GM13977 (cell line): ENCODE measurements at regions not wholly inside any gene's neighbourhood (a gene's known extent, or its start where the extent isn't known, plus 50 kb on each side); places are given as distances from the start of the nearest gene placed in this dataset.

Experiments
- DNase-seq: peaks from one replicate; pipeline ENCODE4 v3.0.0; 2012; ENCODE audit warnings: low spot score
- in situ Hi-C: fragments of 300-500 bp; cut with MboI; formaldehyde crosslinking; loops from one replicate; pipeline ENCODE4 v1.12.0; 2022; ENCODE audit warnings: low sequenced_read_pairs, low pct_unique_long_range_greater_than_20kb, mixed read lengths, inconsistent platforms; ENCODE audit not compliant: unreplicated experiment
- TF ChIP-seq, protein P1 (sequence below): IDR thresholded peaks from 2 replicates; pipeline ENCODE4 v1.5.1; 2012; ENCODE audit warnings: mild to moderate bottlenecking, control low read depth; ENCODE audit not compliant: insufficient read depth; ENCODE audit errors: extremely low read depth, missing control alignments

DNA sequence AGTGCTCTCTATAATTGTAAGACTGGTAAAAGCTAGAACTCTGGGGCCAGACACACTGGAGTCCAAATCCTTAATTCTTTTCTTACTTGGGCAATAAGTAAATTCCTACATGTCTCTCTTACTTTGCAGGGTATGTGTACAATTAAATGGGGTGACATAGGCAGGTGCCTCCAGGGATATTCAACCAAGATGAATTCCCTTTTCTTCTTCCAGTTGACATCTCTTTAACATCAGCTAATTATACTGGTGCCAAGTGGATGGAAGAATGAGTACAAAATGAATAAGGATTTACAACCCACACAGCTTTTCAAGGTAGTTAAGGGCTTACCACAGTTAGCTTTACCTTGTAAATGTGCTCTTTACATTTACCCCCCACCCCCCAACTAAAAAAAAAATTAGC lies 295.5 kb upstream of the GADL1 start:
- no peak for DNase-seq
- TF ChIP-seq, protein P1, sequence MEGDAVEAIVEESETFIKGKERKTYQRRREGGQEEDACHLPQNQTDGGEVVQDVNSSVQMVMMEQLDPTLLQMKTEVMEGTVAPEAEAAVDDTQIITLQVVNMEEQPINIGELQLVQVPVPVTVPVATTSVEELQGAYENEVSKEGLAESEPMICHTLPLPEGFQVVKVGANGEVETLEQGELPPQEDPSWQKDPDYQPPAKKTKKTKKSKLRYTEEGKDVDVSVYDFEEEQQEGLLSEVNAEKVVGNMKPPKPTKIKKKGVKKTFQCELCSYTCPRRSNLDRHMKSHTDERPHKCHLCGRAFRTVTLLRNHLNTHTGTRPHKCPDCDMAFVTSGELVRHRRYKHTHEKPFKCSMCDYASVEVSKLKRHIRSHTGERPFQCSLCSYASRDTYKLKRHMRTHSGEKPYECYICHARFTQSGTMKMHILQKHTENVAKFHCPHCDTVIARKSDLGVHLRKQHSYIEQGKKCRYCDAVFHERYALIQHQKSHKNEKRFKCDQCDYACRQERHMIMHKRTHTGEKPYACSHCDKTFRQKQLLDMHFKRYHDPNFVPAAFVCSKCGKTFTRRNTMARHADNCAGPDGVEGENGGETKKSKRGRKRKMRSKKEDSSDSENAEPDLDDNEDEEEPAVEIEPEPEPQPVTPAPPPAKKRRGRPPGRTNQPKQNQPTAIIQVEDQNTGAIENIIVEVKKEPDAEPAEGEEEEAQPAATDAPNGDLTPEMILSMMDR = no peak
- in situ Hi-C loops = no loop called here

DNA sequence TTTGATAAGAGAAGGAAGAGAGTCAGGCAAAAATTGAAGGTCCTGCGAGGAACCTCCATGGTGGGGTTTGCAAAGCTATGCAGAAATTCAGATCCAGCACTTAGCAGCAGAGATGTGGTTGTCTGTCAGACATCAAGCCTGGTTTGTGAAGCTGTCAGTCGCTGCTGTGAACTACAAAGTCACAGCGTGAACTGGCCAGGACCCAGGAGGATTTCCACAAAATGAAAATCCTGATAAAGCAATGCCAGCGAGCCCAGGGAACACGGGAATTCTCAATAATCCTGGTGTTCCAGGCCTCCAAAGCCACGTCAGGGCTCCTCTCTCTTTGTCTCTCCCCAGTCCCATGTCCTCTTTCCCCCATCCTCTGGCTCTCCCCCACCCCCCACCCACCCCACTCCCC lies 296.9 kb upstream of the GADL1 start:
- TF ChIP-seq, protein P1 = no peak
- in situ Hi-C loops = no loop called here
- no peak for DNase-seq

DNA sequence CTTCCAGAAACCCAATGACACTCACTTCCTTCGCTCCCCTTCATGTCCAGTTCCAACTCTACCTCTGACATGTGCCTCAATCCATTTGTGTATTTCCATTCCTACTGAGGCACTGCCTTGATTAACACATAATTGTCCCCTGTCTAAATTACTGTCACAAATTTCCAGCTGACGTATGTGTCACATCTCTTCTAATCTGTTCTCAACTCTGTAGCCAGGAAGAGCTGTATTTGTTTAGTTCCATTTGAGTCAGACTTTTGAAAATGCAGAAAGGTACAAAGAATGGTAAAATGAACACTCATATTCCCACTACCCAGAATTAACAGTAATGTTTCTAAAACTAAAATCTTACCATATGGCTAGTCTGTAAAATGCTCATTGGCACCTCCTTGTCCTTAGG lies 299.0 kb upstream of the GADL1 start:
- TF ChIP-seq, protein P1 = no peak
- DNase-seq = no peak
- in situ Hi-C loops = no loop called here

DNA sequence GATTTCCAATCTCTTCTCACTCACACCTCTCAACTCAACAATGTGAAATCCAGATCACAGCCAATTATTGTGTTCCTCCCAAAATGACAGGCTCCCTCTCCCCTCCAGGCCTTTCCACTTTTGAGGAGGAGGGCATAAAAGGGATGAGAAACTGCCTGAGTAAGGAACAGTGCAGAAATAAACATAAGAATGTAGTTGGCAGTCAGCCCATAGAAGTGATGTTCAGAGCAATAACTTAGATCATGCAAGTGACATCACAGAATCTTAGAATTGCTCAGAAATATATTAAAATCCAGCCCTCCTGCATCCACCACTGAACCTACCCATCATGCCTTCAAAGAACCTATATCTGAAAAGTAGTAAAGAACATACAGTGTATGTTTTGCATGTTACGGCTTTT lies 299.4 kb upstream of the GADL1 start:
- in situ Hi-C loops = no loop called here
- TF ChIP-seq, protein P1 = no peak

DNA sequence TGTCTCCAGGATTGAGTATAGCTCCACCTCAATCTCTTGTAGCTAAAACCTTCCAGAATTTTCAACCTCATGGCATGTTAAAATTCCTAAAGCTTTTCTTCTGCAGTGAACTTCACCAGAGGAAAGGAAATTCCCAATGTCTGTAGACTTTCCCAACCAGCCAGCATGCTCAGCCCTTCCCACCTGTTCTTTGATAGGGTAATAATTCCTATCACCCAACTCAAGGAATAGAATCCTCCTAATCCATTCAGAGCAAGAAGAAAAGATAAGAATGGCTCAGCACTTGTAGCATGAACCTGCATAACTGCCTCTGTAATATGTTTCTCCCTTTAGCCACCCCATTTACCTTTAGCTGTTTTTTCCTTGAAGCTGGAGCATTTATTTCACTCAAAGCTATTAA lies 301.8 kb upstream of the GADL1 start:
- TF ChIP-seq, protein P1 = no peak
- in situ Hi-C loops = no loop called here

More for the DNA sequence above, 299.4 kb upstream of the GADL1 start:
- DNase-seq = no peak

DNA sequence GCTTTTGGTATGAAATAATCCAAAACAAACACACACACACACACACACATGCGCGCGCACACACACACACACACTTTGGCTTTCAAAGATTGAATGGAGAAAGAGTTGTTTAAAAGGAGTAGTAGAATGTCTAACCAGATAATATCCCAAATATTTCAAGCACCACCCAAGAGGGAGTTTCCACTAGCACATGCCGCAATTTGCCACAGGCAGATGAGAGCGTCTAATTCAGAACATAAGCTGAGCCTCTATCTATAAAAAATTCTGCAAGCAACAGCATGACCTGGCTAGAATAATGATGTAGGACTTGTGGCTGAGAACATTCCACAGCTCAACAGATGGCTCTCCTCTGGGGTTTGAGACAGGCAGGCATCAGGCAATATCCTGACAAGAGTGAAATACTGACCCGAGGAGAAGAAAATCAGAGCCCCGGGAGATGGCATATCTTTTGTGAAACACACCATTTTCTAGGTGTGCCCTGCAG lies 302.5 kb upstream of the GADL1 start:
- no peak for DNase-seq
- TF ChIP-seq, protein P1 = no peak
- in situ Hi-C loops = no loop called here

More for the DNA sequence above, 301.8 kb upstream of the GADL1 start:
- DNase-seq = no peak

DNA sequence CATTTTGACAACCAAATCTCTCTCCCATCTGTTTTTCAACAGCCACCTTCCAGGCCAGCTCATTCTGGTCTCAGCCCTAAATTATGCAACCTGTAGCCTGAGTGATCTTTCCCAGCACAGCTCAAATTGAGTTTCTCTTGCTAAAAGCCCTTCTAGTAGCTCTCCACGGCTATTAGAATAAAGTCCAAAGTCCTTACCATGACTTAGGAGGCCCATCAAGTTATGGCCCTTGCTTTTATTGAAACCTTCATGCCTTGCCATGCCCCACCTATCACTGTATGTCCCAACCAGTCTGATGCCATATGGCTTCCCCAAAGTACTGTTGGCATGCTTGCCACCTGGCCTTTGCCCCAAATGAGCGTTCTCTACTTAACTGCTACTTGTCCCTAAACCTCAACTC lies 303.5 kb upstream of the GADL1 start:
- TF ChIP-seq, protein P1 = no peak
- in situ Hi-C loops = no loop called here
- no peak for DNase-seq
